ENCODE measurements at regions not wholly inside any gene's neighbourhood (a gene's known extent, or its start where the extent isn't known, plus 50 kb on each side); places are given as distances from the start of the nearest gene placed in this dataset.

DNA sequence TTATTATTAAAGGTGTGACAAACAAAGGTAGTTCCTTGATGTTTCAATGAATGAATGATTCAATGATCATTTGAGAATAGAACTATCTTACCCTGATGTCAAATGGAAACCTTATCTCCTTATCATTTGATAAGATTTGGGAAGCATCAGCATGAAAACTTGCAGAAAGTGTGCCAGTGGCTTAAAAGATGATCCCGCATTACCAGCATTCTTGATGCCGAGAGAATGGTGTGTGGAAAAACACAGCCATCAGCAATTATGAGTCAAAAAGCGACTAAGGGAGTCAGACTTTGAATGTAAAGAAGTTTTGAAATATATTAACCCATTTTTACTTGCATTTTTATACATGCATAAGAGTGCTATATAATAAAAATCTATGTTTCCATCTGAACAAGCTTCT, 93.7 kb downstream of the MAIP1 start:
- BruUV-seq (replicated peaks) = no TSS peak
- Histone ChIP-seq H3K36me3 (ENCODE audit: control insufficient read depth in 2 of 2, extremely low read depth in 1 of 2, insufficient read depth in 2 of 2, low read length in 2 of 2) (no peaks in the 10 kb centered on the region), H3K4me1 (ENCODE audit: control insufficient read depth, extremely low read depth, insufficient read depth, low read length) (no peaks in the 10 kb centered on the region), H3K9me1 (replicated peaks; ENCODE audit: control insufficient read depth, extremely low read depth, insufficient read depth, low read length) (no peaks in the 10 kb centered on the region), H3K4me2 (ENCODE audit: insufficient read depth, low read length) (no peak overlapping the region), H3K9ac (replicated peaks; ENCODE audit: extremely low read depth, insufficient read depth, low read length) (no peak overlapping the region), H3K4me3 (replicated peaks in 1 of 3; ENCODE audit: insufficient read depth in 1 of 3, low read depth in 1 of 3, low read length in 3 of 3) (no peak overlapping the region), H3K79me2 (ENCODE audit: control insufficient read depth, insufficient read depth, low read length) (no peaks in the 10 kb centered on the region), H4K20me1 (replicated peaks; ENCODE audit: control insufficient read depth, extremely low read depth, insufficient read depth, low read length) (no peaks in the 10 kb centered on the region), H2AFZ (ENCODE audit: low read depth, low read length) (no peak overlapping the region), H3K27me3 (ENCODE audit: control insufficient read depth in 2 of 2, insufficient read depth in 2 of 2, low read length in 2 of 2) (peaks cover 2 to 8% of the 10 kb centered on the region in 2 experiments), H3K27ac (ENCODE audit: insufficient read depth, low read depth, low read length) (no peak overlapping the region), H3K9me3 (replicated peaks; ENCODE audit: control insufficient read depth, insufficient read depth, low read length) (no peaks in the 10 kb centered on the region)
- DNase-seq (ENCODE audit: low read depth, low spot score) = no peak
- ChIA-PET POLR2A (no interaction called here), CTCF (interaction anchor here (1.4 kb wide), 1 partner anchor 432 kb away, joined by 3 read pairs; no protein-coding TSS in a partner anchor)
- no peak for FAIRE-seq
- TF ChIP-seq FOS (IDR thresholded peaks at IDR 0.05; ENCODE audit: borderline replicate concordance, insufficient read depth, low read length) (no peak), GATA2 (IDR thresholded peaks at IDR 0.05; ENCODE audit: insufficient read depth, insufficient read length, low read depth, low read length) (no peak), POLR2A (IDR thresholded peaks at IDR 0.05; ENCODE audit: low read depth, low read length) (no peak)
- TF ChIP-seq, protein P1, sequence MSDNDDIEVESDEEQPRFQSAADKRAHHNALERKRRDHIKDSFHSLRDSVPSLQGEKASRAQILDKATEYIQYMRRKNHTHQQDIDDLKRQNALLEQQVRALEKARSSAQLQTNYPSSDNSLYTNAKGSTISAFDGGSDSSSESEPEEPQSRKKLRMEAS (IDR thresholded peaks at IDR 0.05; ENCODE audit: insufficient read depth, insufficient read length) = no peak
- intact Hi-C loops (cut with micrococcal nuclease) (no loop called here), dilution Hi-C loops (cut with MboI; ENCODE audit: extremely low pct_ligation_motif_present, low sequenced_read_pairs) (no loop called here)

DNA sequence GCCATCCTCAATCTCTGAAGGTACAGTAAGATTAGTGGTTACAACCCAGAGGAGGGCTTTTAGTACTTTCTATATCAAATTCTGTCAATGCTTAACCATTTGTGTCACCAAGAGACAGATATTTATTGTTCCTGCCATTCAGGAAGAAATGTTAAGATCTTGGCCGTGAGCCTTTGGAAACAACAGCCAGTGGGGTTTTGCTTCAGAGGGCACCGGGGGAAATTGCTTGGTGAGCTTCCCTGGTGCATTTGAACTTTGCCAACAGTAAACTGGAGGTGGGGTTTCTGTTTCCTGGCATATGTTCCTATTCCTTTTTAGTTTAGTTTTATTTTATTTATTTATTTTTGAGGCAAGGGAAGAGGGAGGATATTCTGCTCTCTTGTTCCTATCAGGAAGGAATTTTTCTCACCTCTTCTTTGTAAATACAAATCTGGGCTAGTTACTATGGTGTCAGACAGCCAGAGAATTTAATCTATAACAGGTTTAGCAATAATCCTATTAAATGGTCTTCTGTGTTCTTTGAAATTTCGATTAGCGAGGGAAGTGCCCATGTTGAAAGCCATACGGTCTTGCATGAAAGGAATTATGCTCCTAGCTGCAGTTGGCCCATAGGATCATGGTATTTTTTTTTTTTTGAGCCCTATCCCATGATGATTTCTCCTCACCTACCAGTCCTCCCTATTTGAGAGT, 95.7 kb downstream of the MAIP1 start:
- Histone ChIP-seq H3K4me2 (ENCODE audit: insufficient read depth, low read length) (no peak overlapping the region), H4K20me1 (replicated peaks; ENCODE audit: control insufficient read depth, extremely low read depth, insufficient read depth, low read length) (no peaks in the 10 kb centered on the region), H3K27me3 (ENCODE audit: control insufficient read depth in 2 of 2, insufficient read depth in 2 of 2, low read length in 2 of 2) (peaks cover 4 to 8% of the 10 kb centered on the region in 2 experiments), H3K4me1 (ENCODE audit: control insufficient read depth, extremely low read depth, insufficient read depth, low read length) (no peaks in the 10 kb centered on the region), H3K9me1 (replicated peaks; ENCODE audit: control insufficient read depth, extremely low read depth, insufficient read depth, low read length) (no peaks in the 10 kb centered on the region), H2AFZ (ENCODE audit: low read depth, low read length) (no peak overlapping the region), H3K9ac (replicated peaks; ENCODE audit: extremely low read depth, insufficient read depth, low read length) (no peak overlapping the region), H3K36me3 (ENCODE audit: control insufficient read depth in 2 of 2, extremely low read depth in 1 of 2, insufficient read depth in 2 of 2, low read length in 2 of 2) (no peaks in the 10 kb centered on the region), H3K4me3 (replicated peaks in 1 of 3; ENCODE audit: insufficient read depth in 1 of 3, low read depth in 1 of 3, low read length in 3 of 3) (no peak overlapping the region), H3K79me2 (ENCODE audit: control insufficient read depth, insufficient read depth, low read length) (no peaks in the 10 kb centered on the region), H3K27ac (ENCODE audit: insufficient read depth, low read depth, low read length) (no peak overlapping the region), H3K9me3 (replicated peaks; ENCODE audit: control insufficient read depth, insufficient read depth, low read length) (no peaks in the 10 kb centered on the region)
- DNase-seq (ENCODE audit: low read depth, low spot score) (no peak), FAIRE-seq (no peak)
- ChIA-PET POLR2A (interaction anchor here (0.6 kb wide), 1 partner anchor 14 kb away, joined by 3 read pairs; no protein-coding TSS in a partner anchor), CTCF (interaction anchor here (0.8 to 1.4 kb wide), 2 partner anchors 10 to 11 kb away, joined by 3 to 4 read pairs; no protein-coding TSS in a partner anchor)
- no peak for TF ChIP-seq EZH2 (IDR thresholded peaks at IDR 0.05; ENCODE audit: borderline replicate concordance, low read depth, low read length, severe bottlenecking)
- no peak for TF ChIP-seq POLR2A (IDR thresholded peaks at IDR 0.05; ENCODE audit: low read depth, low read length)
- no TSS peak for BruUV-seq (replicated peaks)
- intact Hi-C loops (cut with micrococcal nuclease) = no loop called here
- dilution Hi-C loops (cut with MboI; ENCODE audit: extremely low pct_ligation_motif_present, low sequenced_read_pairs) = no loop called here

Measured in endothelial cell of umbilical vein (primary cell).